Smooth muscle cell (in vitro differentiated cells): ENCODE measurements at regions not wholly inside any gene's neighbourhood (a gene's known extent, or its start where the extent isn't known, plus 50 kb on each side); places are given as distances from the start of the nearest gene placed in this dataset.

Experiments used
- DNase-seq: peaks from one replicate; lab custom pipeline; 2025; ENCODE audit not compliant: unreplicated experiment; lab: John Stamatoyannopoulos, UW
- H2AFZ ChIP-seq: fragments of 200-600 bp; sonication (generic); 2 replicates; pipeline ENCODE4 v1.6.0; 2016; ENCODE audit warnings: antibody characterized with exemption, low read depth, mild to moderate bottlenecking
- H3F3A ChIP-seq: fragments of 200-600 bp; sonication (generic); 2 replicates; pipeline ENCODE4 v1.6.0; 2017; ENCODE audit warnings: antibody characterized with exemption, low read depth
- H3K27ac ChIP-seq: fragments of 200-600 bp; sonication (generic); 2 replicates; pipeline ENCODE4 v1.5.1; 2016; ENCODE audit warnings: low read depth, mild to moderate bottlenecking
- H3K27me3 ChIP-seq: fragments of 200-600 bp; sonication (generic); 2 replicates; pipeline ENCODE4 v1.6.1; 2016; ENCODE audit warnings: low read depth, mild to moderate bottlenecking
- H3K36me3 ChIP-seq: fragments of 200-600 bp; sonication (generic); 2 replicates; pipeline ENCODE4 v1.5.1; 2016; ENCODE audit warnings: low read depth
- H3K4me1 ChIP-seq: fragments of 200-600 bp; sonication (generic); 2 replicates; pipeline ENCODE4 v1.5.1; 2016; ENCODE audit warnings: low read depth
- H3K4me2 ChIP-seq: fragments of 200-600 bp; sonication (generic); 2 replicates; pipeline ENCODE4 v1.6.0; 2016; ENCODE audit warnings: mild to moderate bottlenecking
- H3K4me3 ChIP-seq: fragments of 200-600 bp; sonication (generic); 2 replicates; pipeline ENCODE4 v1.5.1; 2016; ENCODE audit warnings: mild to moderate bottlenecking
- H3K79me2 ChIP-seq: fragments of 200-600 bp; sonication (generic); 2 replicates; pipeline ENCODE4 v1.6.0; 2016; ENCODE audit warnings: low read depth, mild to moderate bottlenecking
- H3K9ac ChIP-seq: fragments of 200-600 bp; sonication (generic); 2 replicates; pipeline ENCODE4 v1.6.0; 2016; ENCODE audit warnings: low read depth
- H3K9me3 ChIP-seq: fragments of 200-600 bp; sonication (generic); replicated peaks from 2 replicates; pipeline ENCODE4 v1.5.1; 2016; ENCODE audit warnings: low read depth
- H4K20me1 ChIP-seq: fragments of 200-600 bp; sonication (generic); 2 replicates; pipeline ENCODE4 v1.6.0; 2016; ENCODE audit warnings: low read depth
- whole genome bisulfite sequencing: methylation state at CpG from one replicate; pipeline ENCODE4 v1.1.7; 2016; ENCODE audit warnings: low lambda C conversion rate; 5-methylcytosine and 5-hydroxymethylcytosine counted together
- TF ChIP-seq, protein P1 (sequence below): fragments of 200-600 bp; sonication (generic); IDR thresholded peaks from 2 replicates; pipeline ENCODE4 v1.5.1; 2017; ENCODE audit warnings: borderline replicate concordance, mild to moderate bottlenecking, antibody characterized with exemption; ENCODE audit not compliant: insufficient read depth, poor library complexity, severe bottlenecking

GRCh38 chr14:27587103-27587502, 989.3 kb upstream of the NOVA1 start:
- H3K27ac ChIP-seq = no peak overlapping the region
- no peaks in the 10 kb centered on the region for H3K27me3 ChIP-seq
- H3K4me1 ChIP-seq = no peaks in the 10 kb centered on the region
- H4K20me1 ChIP-seq = no peaks in the 10 kb centered on the region
- WGBS = 62% methylated on average over 3 of the region's 3 CpGs
- TF ChIP-seq, protein P1, sequence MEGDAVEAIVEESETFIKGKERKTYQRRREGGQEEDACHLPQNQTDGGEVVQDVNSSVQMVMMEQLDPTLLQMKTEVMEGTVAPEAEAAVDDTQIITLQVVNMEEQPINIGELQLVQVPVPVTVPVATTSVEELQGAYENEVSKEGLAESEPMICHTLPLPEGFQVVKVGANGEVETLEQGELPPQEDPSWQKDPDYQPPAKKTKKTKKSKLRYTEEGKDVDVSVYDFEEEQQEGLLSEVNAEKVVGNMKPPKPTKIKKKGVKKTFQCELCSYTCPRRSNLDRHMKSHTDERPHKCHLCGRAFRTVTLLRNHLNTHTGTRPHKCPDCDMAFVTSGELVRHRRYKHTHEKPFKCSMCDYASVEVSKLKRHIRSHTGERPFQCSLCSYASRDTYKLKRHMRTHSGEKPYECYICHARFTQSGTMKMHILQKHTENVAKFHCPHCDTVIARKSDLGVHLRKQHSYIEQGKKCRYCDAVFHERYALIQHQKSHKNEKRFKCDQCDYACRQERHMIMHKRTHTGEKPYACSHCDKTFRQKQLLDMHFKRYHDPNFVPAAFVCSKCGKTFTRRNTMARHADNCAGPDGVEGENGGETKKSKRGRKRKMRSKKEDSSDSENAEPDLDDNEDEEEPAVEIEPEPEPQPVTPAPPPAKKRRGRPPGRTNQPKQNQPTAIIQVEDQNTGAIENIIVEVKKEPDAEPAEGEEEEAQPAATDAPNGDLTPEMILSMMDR = peak; percentile 17
- no peak overlapping the region for H3K4me2 ChIP-seq
- DNase-seq = no peak
- no peaks in the 10 kb centered on the region for H3K79me2 ChIP-seq
- H2AFZ ChIP-seq = no peak overlapping the region
- no peaks in the 10 kb centered on the region for H3K9me3 ChIP-seq
- H3K9ac ChIP-seq = no peak overlapping the region
- H3F3A ChIP-seq = no peaks in the 10 kb centered on the region
- H3K4me3 ChIP-seq = no peak overlapping the region
- no peaks in the 10 kb centered on the region for H3K36me3 ChIP-seq

GRCh38 chr14:27605282-27605681, 1007.4 kb upstream of the NOVA1 start:
- DNase-seq = no peak
- no peaks in the 10 kb centered on the region for H3F3A ChIP-seq
- no peaks in the 10 kb centered on the region for H3K36me3 ChIP-seq
- H3K9ac ChIP-seq = no peak overlapping the region
- H3K79me2 ChIP-seq = no peaks in the 10 kb centered on the region
- H3K27me3 ChIP-seq = no peaks in the 10 kb centered on the region
- H4K20me1 ChIP-seq = no peaks in the 10 kb centered on the region
- peaks cover 6% of the 10 kb centered on the region for H3K4me1 ChIP-seq
- peak overlapping the region; percentile 4 for H3K27ac ChIP-seq
- H3K4me2 ChIP-seq = peak overlapping the region; percentile 55
- H3K9me3 ChIP-seq = no peaks in the 10 kb centered on the region
- no peak overlapping the region for H3K4me3 ChIP-seq
- H2AFZ ChIP-seq = peak overlapping the region; percentile 38
- TF ChIP-seq, protein P1 = no peak
- WGBS = 20% methylated on average over 3 of the region's 3 CpGs

- Histone ChIP-seq H3K4me3 (no peak overlapping the region), H2AFZ (no peak overlapping the region), H3K27me3 (no peaks in the 10 kb centered on the region), H3K9me3 (no peaks in the 10 kb centered on the region), H3K9ac (no peak overlapping the region), H3K4me2 (no peak overlapping the region), H3K36me3 (no peaks in the 10 kb centered on the region), H4K20me1 (no peaks in the 10 kb centered on the region), H3K27ac (no peak overlapping the region), H3F3A (no peaks in the 10 kb centered on the region), H3K79me2 (no peaks in the 10 kb centered on the region), H3K4me1 (peaks cover 6% of the 10 kb centered on the region)
- TF ChIP-seq, protein P1 = no peak
- WGBS = 91% methylated on average over 3 of the region's 3 CpGs
- DNase-seq = no peak
Observed at GRCh38 chr14:27608377-27608776, 1010.5 kb upstream of the NOVA1 start.

- WGBS = 94% methylated on average over 6 of the region's 6 CpGs
- no peaks in the 10 kb centered on the region for H3K36me3 ChIP-seq
- no peaks in the 10 kb centered on the region for H3K79me2 ChIP-seq
- no peak overlapping the region for H3K9ac ChIP-seq
- no peak for DNase-seq
- H3K27me3 ChIP-seq = no peaks in the 10 kb centered on the region
- TF ChIP-seq, protein P1 = no peak
- H4K20me1 ChIP-seq = no peaks in the 10 kb centered on the region
- H2AFZ ChIP-seq = no peak overlapping the region
- H3F3A ChIP-seq = no peaks in the 10 kb centered on the region
- H3K4me3 ChIP-seq = no peak overlapping the region
- no peak overlapping the region for H3K27ac ChIP-seq
- H3K9me3 ChIP-seq = no peaks in the 10 kb centered on the region
- no peaks in the 10 kb centered on the region for H3K4me1 ChIP-seq
- no peak overlapping the region for H3K4me2 ChIP-seq
Observed at GRCh38 chr14:27612121-27612520, 1014.3 kb upstream of the NOVA1 start.
